ENCODE measurements at regions not wholly inside any gene's neighbourhood (a gene's known extent, or its start where the extent isn't known, plus 50 kb on each side); places are given as distances from the start of the nearest gene placed in this dataset.

DNA sequence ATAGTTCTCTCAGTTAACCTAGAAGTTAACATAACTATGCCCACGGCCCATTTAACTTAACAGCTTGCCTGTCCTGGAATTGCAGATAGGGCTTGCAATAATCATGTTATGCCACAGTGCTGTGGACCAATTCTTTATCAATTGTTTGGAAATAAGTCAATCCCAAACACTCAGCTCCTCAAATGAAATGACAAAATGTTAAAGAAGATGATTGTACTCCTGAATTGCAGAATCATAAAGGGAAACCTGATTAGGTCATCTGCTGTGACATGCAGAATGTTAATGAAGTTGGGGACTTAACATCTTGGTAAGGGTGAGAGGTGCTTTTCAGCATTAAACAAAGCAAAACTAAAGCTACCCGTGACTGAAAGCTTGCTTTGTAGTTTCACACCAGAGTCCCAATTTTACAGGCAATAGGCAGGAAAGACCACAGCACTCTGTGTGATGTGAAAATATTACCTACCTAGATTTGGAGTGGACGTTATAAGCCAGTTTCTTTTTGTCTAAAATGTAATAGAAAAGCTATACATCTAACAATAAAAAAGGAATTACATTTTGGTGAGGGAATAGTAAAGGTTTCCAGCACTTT lies 364.0 kb downstream of the GPD2 start:
- no peak for TF ChIP-seq ZC3H10 (CRISPR knock-in tag; IDR thresholded peaks at IDR 0.05)
- TF ChIP-seq RARB (CRISPR knock-in tag; IDR thresholded peaks at IDR 0.05): no peak
- TF ChIP-seq TCF4 (CRISPR knock-in tag; IDR thresholded peaks at IDR 0.05; ENCODE audit: borderline replicate concordance): no peak
- no peak for TF ChIP-seq ISL1 (CRISPR knock-in tag; IDR thresholded peaks at IDR 0.05)
- no peak for TF ChIP-seq ARNTL (CRISPR knock-in tag; IDR thresholded peaks at IDR 0.05; ENCODE audit: borderline replicate concordance, low read depth)
- TF ChIP-seq GLIS3 (CRISPR knock-in tag; IDR thresholded peaks at IDR 0.05): no peak
- no peak for TF ChIP-seq ZFP30 (CRISPR knock-in tag; IDR thresholded peaks at IDR 0.05)
- ATAC-seq: no peak

DNA sequence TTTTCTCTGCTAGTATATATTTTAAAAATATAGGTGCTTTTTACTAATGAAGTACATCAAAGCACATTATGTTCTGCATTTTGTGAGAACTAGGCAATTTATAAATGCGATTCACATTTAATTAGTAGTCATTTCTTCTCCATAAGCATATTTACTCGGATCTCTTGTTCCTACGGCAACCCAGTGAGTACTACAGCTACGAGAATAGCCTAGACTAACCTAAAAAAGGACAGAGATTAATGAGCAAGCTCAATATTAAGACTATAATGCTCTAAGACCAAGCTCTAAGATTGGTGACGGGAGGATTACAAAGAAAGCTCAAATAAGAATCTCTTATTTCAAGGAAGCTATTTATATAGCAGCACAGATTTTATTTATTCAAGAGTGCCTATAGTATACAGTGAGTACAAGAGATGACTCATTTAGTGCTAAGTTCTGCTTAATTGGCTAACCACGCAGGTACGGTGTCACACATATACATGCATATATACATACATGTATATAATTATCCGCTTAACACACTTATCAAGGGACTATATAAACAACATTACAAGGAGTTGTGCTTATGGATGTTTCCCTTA lies 364.7 kb downstream of the GPD2 start:
- no peak for ATAC-seq
- no peak for TF ChIP-seq OSR1 (CRISPR knock-in tag; IDR thresholded peaks at IDR 0.05)
- TF ChIP-seq SNAI2 (CRISPR knock-in tag; IDR thresholded peaks at IDR 0.05): no peak
- TF ChIP-seq, protein P1, sequence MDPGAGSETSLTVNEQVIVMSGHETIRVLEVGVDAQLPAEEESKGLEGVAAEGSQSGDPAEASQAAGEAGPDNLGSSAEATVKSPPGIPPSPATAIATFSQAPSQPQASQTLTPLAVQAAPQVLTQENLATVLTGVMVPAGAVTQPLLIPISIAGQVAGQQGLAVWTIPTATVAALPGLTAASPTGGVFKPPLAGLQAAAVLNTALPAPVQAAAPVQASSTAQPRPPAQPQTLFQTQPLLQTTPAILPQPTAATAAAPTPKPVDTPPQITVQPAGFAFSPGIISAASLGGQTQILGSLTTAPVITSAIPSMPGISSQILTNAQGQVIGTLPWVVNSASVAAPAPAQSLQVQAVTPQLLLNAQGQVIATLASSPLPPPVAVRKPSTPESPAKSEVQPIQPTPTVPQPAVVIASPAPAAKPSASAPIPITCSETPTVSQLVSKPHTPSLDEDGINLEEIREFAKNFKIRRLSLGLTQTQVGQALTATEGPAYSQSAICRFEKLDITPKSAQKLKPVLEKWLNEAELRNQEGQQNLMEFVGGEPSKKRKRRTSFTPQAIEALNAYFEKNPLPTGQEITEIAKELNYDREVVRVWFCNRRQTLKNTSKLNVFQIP (CRISPR knock-in tag; IDR thresholded peaks at IDR 0.05; ENCODE audit: borderline replicate concordance, low read depth): no peak
- TF ChIP-seq, protein P2, sequence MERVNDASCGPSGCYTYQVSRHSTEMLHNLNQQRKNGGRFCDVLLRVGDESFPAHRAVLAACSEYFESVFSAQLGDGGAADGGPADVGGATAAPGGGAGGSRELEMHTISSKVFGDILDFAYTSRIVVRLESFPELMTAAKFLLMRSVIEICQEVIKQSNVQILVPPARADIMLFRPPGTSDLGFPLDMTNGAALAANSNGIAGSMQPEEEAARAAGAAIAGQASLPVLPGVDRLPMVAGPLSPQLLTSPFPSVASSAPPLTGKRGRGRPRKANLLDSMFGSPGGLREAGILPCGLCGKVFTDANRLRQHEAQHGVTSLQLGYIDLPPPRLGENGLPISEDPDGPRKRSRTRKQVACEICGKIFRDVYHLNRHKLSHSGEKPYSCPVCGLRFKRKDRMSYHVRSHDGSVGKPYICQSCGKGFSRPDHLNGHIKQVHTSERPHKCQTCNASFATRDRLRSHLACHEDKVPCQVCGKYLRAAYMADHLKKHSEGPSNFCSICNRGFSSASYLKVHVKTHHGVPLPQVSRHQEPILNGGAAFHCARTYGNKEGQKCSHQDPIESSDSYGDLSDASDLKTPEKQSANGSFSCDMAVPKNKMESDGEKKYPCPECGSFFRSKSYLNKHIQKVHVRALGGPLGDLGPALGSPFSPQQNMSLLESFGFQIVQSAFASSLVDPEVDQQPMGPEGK (CRISPR knock-in tag; IDR thresholded peaks at IDR 0.05; ENCODE audit: borderline replicate concordance): no peak
- no peak for TF ChIP-seq ISL1 (CRISPR knock-in tag; IDR thresholded peaks at IDR 0.05)
- no peak for TF ChIP-seq RARB (CRISPR knock-in tag; IDR thresholded peaks at IDR 0.05)
- no peak for TF ChIP-seq ZNF70 (CRISPR knock-in tag; IDR thresholded peaks at IDR 0.05)
- TF ChIP-seq TOX (CRISPR knock-in tag; IDR thresholded peaks at IDR 0.05; ENCODE audit: borderline replicate concordance): no peak
- no peak for TF ChIP-seq CSRNP3 (CRISPR knock-in tag; IDR thresholded peaks at IDR 0.05)
- TF ChIP-seq TCF4 (CRISPR knock-in tag; IDR thresholded peaks at IDR 0.05; ENCODE audit: borderline replicate concordance): no peak

DNA sequence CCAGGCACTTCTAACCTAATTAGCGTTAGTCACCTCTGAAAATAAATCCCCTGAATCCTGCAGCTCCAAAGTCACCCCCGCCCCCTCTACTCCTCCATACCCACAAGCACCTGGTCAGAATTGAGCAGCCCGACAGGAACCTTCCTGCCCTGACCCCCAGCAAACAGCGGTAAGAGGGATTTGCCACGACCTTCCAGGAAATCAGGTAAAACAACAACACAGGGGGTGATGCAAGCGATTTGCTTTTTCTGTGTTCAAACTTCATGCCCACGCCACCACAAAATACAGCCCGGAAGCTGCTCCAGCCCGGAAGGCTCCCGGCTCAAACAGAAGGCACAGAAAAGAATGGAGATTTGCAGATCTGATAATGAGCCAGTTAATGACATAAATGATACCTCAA lies 367.1 kb downstream of the GPD2 start:
- ATAC-seq: no peak; the same call in 2 of the 3 replicates
- TF ChIP-seq TOX (CRISPR knock-in tag; IDR thresholded peaks at IDR 0.05; ENCODE audit: borderline replicate concordance) (no peak), ZFP3 (CRISPR knock-in tag; IDR thresholded peaks at IDR 0.05) (no peak), TSHZ2 (CRISPR knock-in tag; IDR thresholded peaks at IDR 0.05) (no peak), PPARA (CRISPR knock-in tag; IDR thresholded peaks at IDR 0.05; ENCODE audit: borderline replicate concordance) (no peak), BACH2 (CRISPR knock-in tag; IDR thresholded peaks at IDR 0.05; ENCODE audit: borderline replicate concordance) (no peak), SNAI2 (CRISPR knock-in tag; IDR thresholded peaks at IDR 0.05) (no peak), RARB (CRISPR knock-in tag; IDR thresholded peaks at IDR 0.05) (no peak)

DNA sequence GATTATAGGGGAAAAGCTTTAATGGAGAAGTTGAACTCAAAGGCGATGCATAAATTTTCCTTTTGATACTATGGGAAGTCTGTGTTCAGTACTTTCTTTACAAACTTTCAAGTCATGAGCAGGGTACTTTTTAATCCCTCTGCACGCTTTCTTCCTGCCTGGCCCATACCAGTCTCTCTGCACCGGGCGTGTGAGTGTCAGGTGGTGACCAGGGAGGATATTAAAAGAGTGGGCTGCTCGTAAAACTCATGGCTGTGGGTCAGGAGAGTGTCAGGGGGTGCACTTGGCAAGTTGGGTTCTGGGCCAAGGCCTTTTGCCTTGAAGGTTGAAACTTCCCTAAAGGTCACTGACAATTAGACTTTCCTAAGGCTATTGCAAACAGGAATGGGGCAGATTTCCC lies 367.8 kb downstream of the GPD2 start:
- no peak for ATAC-seq
- TF ChIP-seq PPARA (CRISPR knock-in tag; IDR thresholded peaks at IDR 0.05; ENCODE audit: borderline replicate concordance) (no peak), TCF4 (CRISPR knock-in tag; IDR thresholded peaks at IDR 0.05; ENCODE audit: borderline replicate concordance) (no peak), TSHZ2 (CRISPR knock-in tag; IDR thresholded peaks at IDR 0.05) (no peak), SNAI2 (CRISPR knock-in tag; IDR thresholded peaks at IDR 0.05) (no peak), ISL1 (CRISPR knock-in tag; IDR thresholded peaks at IDR 0.05) (no peak), ZNF8 (CRISPR knock-in tag; IDR thresholded peaks at IDR 0.05) (no peak), ZFP3 (CRISPR knock-in tag; IDR thresholded peaks at IDR 0.05) (no peak), CSRNP3 (CRISPR knock-in tag; IDR thresholded peaks at IDR 0.05) (no peak), ESRRG (CRISPR knock-in tag; IDR thresholded peaks at IDR 0.05) (no peak)
- TF ChIP-seq, protein P3, sequence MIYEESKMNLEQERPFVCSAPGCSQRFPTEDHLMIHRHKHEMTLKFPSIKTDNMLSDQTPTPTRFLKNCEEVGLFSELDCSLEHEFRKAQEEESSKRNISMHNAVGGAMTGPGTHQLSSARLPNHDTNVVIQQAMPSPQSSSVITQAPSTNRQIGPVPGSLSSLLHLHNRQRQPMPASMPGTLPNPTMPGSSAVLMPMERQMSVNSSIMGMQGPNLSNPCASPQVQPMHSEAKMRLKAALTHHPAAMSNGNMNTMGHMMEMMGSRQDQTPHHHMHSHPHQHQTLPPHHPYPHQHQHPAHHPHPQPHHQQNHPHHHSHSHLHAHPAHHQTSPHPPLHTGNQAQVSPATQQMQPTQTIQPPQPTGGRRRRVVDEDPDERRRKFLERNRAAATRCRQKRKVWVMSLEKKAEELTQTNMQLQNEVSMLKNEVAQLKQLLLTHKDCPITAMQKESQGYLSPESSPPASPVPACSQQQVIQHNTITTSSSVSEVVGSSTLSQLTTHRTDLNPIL (CRISPR knock-in tag; IDR thresholded peaks at IDR 0.05; ENCODE audit: low read depth): no peak
